ENCODE measurements at regions not wholly inside any gene's neighbourhood (a gene's known extent, or its start where the extent isn't known, plus 50 kb on each side); places are given as distances from the start of the nearest gene placed in this dataset.

DNA sequence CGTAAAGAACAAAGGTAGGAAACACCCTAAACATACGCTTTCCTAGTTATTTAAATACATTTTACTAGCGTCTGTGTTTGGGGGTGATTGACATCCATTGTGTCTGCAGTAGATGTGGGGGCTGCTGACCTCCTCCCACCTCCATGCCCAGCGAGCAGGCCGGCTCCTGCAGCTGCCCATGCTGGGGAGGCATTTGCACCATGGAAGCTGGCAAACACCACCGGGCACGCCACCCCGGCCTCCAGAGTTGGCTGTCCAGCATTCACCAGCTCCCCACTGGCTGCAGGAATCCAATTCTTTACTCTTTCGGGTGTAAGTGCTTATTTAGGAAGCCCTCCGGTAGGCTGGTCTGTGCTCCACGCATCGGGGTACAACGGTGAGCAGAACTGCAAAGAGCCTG lies 115.4 kb upstream of the USP29 start:
- TF ChIP-seq, protein P1, sequence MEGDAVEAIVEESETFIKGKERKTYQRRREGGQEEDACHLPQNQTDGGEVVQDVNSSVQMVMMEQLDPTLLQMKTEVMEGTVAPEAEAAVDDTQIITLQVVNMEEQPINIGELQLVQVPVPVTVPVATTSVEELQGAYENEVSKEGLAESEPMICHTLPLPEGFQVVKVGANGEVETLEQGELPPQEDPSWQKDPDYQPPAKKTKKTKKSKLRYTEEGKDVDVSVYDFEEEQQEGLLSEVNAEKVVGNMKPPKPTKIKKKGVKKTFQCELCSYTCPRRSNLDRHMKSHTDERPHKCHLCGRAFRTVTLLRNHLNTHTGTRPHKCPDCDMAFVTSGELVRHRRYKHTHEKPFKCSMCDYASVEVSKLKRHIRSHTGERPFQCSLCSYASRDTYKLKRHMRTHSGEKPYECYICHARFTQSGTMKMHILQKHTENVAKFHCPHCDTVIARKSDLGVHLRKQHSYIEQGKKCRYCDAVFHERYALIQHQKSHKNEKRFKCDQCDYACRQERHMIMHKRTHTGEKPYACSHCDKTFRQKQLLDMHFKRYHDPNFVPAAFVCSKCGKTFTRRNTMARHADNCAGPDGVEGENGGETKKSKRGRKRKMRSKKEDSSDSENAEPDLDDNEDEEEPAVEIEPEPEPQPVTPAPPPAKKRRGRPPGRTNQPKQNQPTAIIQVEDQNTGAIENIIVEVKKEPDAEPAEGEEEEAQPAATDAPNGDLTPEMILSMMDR (IDR thresholded peaks at IDR 0.05; ENCODE audit: low read depth, low read length) = no peak
- TF ChIP-seq POLR2A (IDR thresholded peaks at IDR 0.05; ENCODE audit: extremely low read depth, insufficient read length) = no peak
